UCSD-AML1 (cell line): ENCODE measurements at regions not wholly inside any gene's neighbourhood (a gene's known extent, or its start where the extent isn't known, plus 50 kb on each side); places are given as distances from the start of the nearest gene placed in this dataset.

Experiments
- DNase-seq: peaks from one replicate; lab custom pipeline; 2025; ENCODE audit not compliant: unreplicated experiment; lab: John Stamatoyannopoulos, UW

DNA sequence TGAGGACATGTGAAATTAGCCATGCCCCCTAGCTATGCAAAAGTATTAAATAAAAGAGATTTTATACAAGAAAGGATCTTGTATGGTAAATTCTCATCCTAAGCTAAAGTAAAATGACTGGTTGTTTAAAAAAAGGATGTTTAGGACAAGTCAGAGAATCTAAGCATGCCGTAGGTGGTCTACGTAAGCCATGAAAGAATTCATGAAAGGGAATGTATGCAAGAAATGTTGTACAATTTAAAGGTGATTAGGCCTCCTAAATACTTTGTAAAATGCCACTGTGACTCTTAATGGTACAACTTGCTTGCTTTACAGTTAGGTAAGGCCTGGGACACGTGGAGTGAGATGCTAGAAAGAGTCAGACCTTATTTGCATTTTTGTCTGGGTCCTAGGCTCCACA, 209.0 kb downstream of the EFHB start:
- no peak for DNase-seq

DNA sequence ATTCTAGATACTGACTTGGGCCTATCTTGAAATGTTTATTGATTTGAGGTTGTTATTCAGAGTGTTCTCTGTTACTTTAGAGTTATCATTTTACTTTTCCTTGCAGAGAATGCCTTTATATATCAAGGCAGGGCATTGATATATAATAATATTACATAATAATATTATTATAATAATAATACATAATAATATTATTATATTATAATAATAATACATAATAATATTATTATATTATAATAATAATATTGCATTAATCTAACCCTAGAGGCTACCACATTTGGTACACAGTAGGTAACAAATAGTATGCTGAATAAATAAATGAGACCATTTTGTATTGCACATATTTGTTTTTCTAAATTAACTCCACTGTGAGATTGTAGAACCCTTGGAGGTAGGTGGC, 216.3 kb downstream of the EFHB start:
- no peak for DNase-seq

DNA sequence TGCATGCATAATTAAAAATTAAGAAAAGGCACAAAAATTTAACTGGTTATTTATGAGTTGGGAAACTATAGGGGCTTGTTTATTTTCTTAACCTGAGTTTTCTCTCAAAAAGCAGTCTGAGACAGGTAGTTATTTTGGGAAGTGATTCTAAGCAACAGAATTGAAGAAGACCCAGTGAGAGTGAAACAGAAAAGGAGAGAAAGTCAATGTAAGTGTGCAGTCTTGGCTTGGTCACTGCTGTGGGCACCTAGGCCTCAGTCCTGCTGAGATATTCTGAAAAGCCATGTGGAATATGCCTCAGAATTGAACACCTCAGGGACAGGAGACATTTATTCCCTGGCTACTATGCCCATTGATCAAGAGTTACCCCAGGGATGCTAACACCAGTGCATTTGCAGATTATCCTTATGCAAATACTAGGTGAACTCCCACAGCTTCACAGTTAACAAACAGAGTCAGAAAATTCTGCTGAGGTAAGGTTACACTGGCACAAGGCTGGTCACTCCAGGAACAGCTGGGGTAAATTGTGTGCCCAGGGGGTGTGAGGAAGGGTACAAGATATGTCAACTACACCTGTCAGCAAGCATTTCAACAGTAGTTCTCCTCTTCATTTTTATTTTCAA, 222.7 kb downstream of the EFHB start:
- DNase-seq = no peak

DNA sequence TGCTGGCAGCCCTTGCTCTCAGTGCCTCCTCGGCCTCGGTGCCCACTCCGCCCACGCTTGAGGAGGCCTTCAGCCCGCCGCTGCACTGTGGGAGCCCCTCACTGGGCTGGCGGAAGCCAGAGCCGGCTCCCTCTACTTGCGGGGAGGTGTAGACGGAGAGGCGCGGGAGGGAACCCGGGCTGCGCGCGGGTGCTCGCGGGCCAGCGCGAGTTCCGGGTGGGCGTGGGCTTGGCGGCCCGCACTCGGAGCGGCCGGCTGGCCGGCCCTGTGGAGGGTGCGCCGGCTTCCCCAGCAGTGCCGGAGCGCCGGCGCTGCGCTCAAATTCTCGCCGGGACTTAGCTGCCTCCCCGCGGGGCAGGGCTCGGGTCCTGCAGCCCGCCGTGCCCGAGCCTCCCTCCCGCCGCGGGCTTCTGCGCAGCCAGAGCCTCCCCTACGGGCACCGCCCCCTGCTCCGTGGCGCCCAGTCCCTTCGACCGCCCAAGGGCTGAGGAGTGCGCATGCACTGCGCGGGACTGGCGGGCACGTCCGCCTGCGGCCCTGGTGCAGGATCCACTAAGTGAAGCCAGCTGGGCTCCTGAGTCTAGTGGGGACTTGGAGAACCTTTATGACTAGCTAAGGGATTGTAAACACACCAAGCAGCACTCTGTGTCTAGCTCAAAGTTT, 231.5 kb downstream of the EFHB start:
- DNase-seq = no peak

DNA sequence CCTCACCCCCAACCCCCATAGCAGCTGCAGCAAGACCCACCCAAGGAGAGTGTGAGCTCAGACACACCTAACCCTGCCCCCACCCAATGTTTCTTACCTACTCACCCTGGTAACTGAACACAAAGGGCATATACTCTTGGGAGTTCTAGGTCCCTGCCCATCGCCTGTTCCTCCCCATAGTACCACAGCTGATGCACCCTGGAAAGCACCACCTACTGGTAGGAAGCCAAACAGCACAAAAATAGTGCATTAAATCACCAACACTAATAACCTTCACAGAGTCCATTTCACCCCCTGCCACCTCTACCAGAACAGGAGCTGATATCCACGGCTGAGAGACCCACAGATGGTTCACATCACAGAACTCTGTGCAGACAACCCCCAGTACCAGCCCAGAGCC, 245.2 kb downstream of the EFHB start:
- DNase-seq = no peak

- DNase-seq = no peak
These were observed 265.9 kb downstream of the EFHB start for GRCh38 chr3:19668163-19668562.

- DNase-seq = no peak
These were observed 271.5 kb downstream of the EFHB start for GRCh38 chr3:19662486-19662885.

DNA sequence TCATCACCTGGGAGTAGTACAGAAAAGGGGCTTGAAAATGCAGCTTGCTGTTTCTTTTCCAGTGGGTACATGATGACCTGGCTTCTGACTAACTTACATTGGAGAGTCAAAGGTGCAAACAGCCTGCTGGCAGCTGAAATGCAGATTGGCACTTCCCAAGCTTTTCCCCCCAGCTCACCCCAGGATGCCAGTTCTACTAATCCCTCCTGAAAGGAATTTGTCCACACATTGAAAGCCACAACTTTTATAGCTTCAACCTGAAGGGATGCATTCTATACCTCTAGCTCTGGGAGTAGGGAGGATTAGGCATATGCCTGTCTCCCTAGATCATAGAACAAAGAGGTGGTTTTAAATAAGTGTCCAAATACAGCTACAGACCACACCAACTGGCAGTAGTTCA, 281.7 kb downstream of the EFHB start:
- no peak for DNase-seq

GRCh38 chr3:19645093-19645492, 288.9 kb downstream of the EFHB start:
- no peak for DNase-seq

GRCh38 chr3:19644405-19644804, 289.6 kb downstream of the EFHB start:
- no peak for DNase-seq

- DNase-seq = no peak
These were observed 292.6 kb downstream of the EFHB start for GRCh38 chr3:19641408-19641807.

- DNase-seq = no peak
These were observed 301.6 kb downstream of the EFHB start for GRCh38 chr3:19632099-19633074.

DNA sequence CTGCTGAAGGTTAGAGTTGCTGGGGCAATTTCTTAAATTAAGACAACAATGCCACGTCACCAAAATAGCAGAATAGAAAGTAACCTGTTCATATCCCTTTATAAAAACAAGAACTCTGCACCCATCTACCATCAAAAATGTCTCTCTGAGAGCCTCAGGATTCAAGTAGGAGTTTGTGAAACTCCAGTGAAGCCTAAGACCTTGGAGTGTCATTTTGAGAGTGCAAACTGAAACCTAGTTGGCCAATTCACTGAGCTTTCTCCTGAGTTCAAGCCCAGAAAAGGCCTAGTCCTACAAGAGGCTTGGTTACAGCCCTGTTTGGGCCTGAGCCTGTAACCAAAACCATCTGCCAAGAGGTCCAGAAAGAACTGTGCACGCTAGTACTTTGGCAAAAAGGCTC, 335.1 kb downstream of the EFHB start:
- no peak for DNase-seq

GRCh38 chr3:19596408-19596807, 337.6 kb downstream of the EFHB start:
- no peak for DNase-seq

DNA sequence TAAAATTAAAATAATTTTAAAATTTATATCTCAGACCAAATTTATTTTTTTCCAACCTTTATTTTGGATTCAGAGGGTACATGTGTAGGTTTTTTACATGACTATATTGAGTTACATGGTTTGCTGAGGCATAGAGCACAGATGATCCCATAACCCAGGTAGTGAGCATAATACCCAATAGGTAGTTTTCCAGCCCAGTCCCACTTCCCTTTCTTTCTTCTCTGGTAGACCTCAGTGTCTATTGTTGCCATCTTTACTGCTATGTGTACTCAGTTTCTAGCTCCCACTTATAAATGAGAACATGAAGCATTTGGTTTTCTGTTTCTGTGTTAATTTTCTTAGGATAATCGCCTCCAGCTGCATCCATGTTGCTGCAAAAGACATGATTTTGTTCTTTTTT, 338.1 kb downstream of the EFHB start:
- no peak for DNase-seq
